Tibial artery (tissue), 4 donors: ENCODE measurements at regions not wholly inside any gene's neighbourhood (a gene's known extent, or its start where the extent isn't known, plus 50 kb on each side); places are given as distances from the start of the nearest gene placed in this dataset.

ENCODE experiments used
- DNase-seq, 2 donors: peaks; one replicate each; pipeline ENCODE4 v3.0.0-alpha.2; 2019
- H3K27ac ChIP-seq, 2 donors: fragments of 200-600 bp; sonication (generic) in 1 of 2; 1 replicate in 1 of 2; 2 replicates in 1 of 2; pipeline ENCODE4 v1.5.1; 2018 to 2019; ENCODE audit warnings: mild to moderate bottlenecking in 1 of 2
- H3K27me3 ChIP-seq, 2 donors: fragments of 200-600 bp; sonication (generic) in 1 of 2; one replicate each; pipeline versions ENCODE4 v1.5.1 to v1.6.0; 2016 to 2019
- H3K36me3 ChIP-seq, 3 donors: fragments of 200-600 bp; sonication (generic) in 2 of 3; one replicate each; pipeline ENCODE4 v1.5.1; 2016 to 2019; ENCODE audit warnings: mild to moderate bottlenecking in 2 of 3
- H3K4me1 ChIP-seq, 4 donors: fragments of 200-600 bp; sonication (generic) in 2 of 4; 1 replicate in 3 of 4; 2 replicates in 1 of 4; pipeline ENCODE4 v1.5.1; 2016 to 2019
- H3K4me3 ChIP-seq, 2 donors: fragments of 200-600 bp; sonication (generic) in 1 of 2; 1 replicate in 1 of 2; 2 replicates in 1 of 2; pipeline ENCODE4 v1.5.1; 2018 to 2019; ENCODE audit warnings: mild to moderate bottlenecking in 2 of 2
- H3K9me3 ChIP-seq, 3 donors: fragments of 200-600 bp; sonication (generic) in 1 of 3; one replicate each; pipeline ENCODE4 v1.5.1; 2016 to 2019
- CTCF ChIP-seq, 2 experiments: fragments of 200-600 bp in 1 of 2; fragments of 450-650 bp in 1 of 2; IDR thresholded peaks; one replicate each; pipeline ENCODE4 v1.5.1; 2017 to 2019; ENCODE audit warnings: antibody characterized with exemption in 2 of 2, mild to moderate bottlenecking in 1 of 2, moderate library complexity in 1 of 2
- intact Hi-C: fragments of 100-400 bp; cut with DNase I; formaldehyde crosslinking; loops from one replicate; pipeline ENCODE4 v1.15.0; 2023; ENCODE audit warnings: low total_unique reads

- Histone ChIP-seq H3K4me3 (no peak overlapping the region), H3K27ac (no peak overlapping the region), H3K36me3 (no peaks in the 10 kb centered on the region), H3K27me3 (no peaks in the 10 kb centered on the region), H3K4me1 (no peaks in the 10 kb centered on the region), H3K9me3 (no peaks in the 10 kb centered on the region)
- no peak for DNase-seq
- intact Hi-C loops: no loop called here
- TF ChIP-seq CTCF (IDR thresholded peaks at IDR 0.05): no peak
Measured at GRCh38 chr11:92501066-92501739, 276.6 kb downstream of the FAT3 start.

- no peaks in the 10 kb centered on the region for H3K9me3 ChIP-seq
- no peaks in the 10 kb centered on the region for H3K4me1 ChIP-seq
- no peak overlapping the region for H3K27ac ChIP-seq
- intact Hi-C loops: no loop called here
- H3K4me3 ChIP-seq: no peak overlapping the region
- H3K36me3 ChIP-seq: no peaks in the 10 kb centered on the region
- no peaks in the 10 kb centered on the region for H3K27me3 ChIP-seq
- DNase-seq: no peak
- no peak for TF ChIP-seq CTCF (IDR thresholded peaks at IDR 0.05)
Measured at GRCh38 chr11:92504004-92504403, 279.4 kb downstream of the FAT3 start.

- DNase-seq: no peak
- H3K4me3 ChIP-seq: no peak overlapping the region
- no peaks in the 10 kb centered on the region for H3K27me3 ChIP-seq
- H3K36me3 ChIP-seq: no peaks in the 10 kb centered on the region
- intact Hi-C loops: no loop called here
- H3K9me3 ChIP-seq: no peaks in the 10 kb centered on the region
- no peak for TF ChIP-seq CTCF (IDR thresholded peaks at IDR 0.05)
- no peak overlapping the region for H3K27ac ChIP-seq
- H3K4me1 ChIP-seq: no peaks in the 10 kb centered on the region
Measured at GRCh38 chr11:92504534-92504933, 279.9 kb downstream of the FAT3 start.

- H3K9me3 ChIP-seq: no peaks in the 10 kb centered on the region
- H3K27ac ChIP-seq: no peak overlapping the region
- no peaks in the 10 kb centered on the region for H3K36me3 ChIP-seq
- intact Hi-C loops: no loop called here
- DNase-seq: no peak
- no peaks in the 10 kb centered on the region for H3K4me1 ChIP-seq
- no peak overlapping the region for H3K4me3 ChIP-seq
- no peaks in the 10 kb centered on the region for H3K27me3 ChIP-seq
- TF ChIP-seq CTCF (IDR thresholded peaks at IDR 0.05): no peak
Measured at GRCh38 chr11:92505689-92506088, 281.1 kb downstream of the FAT3 start.

- no peaks in the 10 kb centered on the region for H3K4me1 ChIP-seq
- TF ChIP-seq CTCF (IDR thresholded peaks at IDR 0.05): no peak
Measured at GRCh38 chr11:92506809-92507336, 282.3 kb downstream of the FAT3 start.

More at GRCh38 chr11:92506809-92507336, 282.3 kb downstream of the FAT3 start:
- no peaks in the 10 kb centered on the region for H3K36me3 ChIP-seq
- DNase-seq: no peak
- no peak overlapping the region for H3K27ac ChIP-seq
- H3K4me3 ChIP-seq: no peak overlapping the region
- no peaks in the 10 kb centered on the region for H3K27me3 ChIP-seq
- H3K9me3 ChIP-seq: no peaks in the 10 kb centered on the region
- intact Hi-C loops: no loop called here
